ENCODE measurements at regions not wholly inside any gene's neighbourhood (a gene's known extent, or its start where the extent isn't known, plus 50 kb on each side); places are given as distances from the start of the nearest gene placed in this dataset.
"Not testable (repeated sequence)": the region's sequence is repeated elsewhere in the genome, so short reads cannot be mapped to it uniquely, and the experiment has no call there.

DNA sequence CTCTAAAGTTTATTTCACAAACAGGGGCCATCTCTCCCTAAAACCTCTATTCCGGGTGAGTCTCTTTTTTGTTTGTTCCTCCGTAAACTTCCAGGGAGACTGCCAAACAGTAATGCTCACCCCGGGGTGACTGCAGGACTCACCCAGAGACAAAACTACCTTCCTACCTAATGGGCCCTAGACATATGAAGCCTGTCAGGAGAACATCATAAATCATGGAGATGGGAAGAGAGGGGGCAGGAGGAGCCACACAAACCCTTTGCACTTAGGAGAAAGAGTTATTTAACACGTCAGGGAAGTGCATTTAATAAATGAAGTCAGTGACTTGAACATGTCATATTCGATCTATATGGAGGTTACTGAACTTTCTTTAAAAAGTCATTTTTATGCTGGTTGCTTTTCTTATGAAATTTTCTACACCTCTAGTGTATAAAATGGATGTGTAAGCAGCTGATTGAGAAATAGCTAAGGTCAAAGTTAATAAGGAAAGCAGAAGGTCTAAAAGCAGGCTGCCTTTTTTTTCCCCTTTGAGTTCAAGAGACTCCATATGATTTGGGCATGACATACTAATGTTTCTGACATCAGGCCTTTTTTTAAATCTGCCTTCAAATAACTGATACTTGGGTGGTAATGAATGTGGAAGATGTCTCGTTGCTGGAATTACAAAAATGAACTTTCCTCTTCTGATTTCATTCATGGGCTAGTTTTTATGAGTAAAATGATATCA is 286.9 kb upstream of the USP25 start:
- DNase-seq, result no peak
- Histone ChIP-seq H3K27ac (ENCODE audit: low read length) (no peak overlapping the region), H4K20me1 (ENCODE audit: insufficient read depth, low read depth, low read length) (no peaks in the 10 kb centered on the region), H2AFZ (ENCODE audit: low read length) (no peak overlapping the region), H3K4me1 (ENCODE audit: low read length) (no peaks in the 10 kb centered on the region), H3K9me2 (replicated peaks; ENCODE audit: insufficient read depth, low read length) (no peaks in the 10 kb centered on the region), H3K4me2 (ENCODE audit: low read depth, low read length, poor library complexity, severe bottlenecking) (no peak overlapping the region), H3K4me3 (ENCODE audit: low read length) (no peak overlapping the region), H3K9ac (ENCODE audit: low read length) (no peak overlapping the region), H3K9me3 (ENCODE audit: low read length) (no peaks in the 10 kb centered on the region), H3K36me3 (ENCODE audit: insufficient read depth, low read length) (no peaks in the 10 kb centered on the region), H3K27me3 (ENCODE audit: low read length) (no peaks in the 10 kb centered on the region), H3K79me2 (ENCODE audit: low read length) (no peaks in the 10 kb centered on the region)

DNA sequence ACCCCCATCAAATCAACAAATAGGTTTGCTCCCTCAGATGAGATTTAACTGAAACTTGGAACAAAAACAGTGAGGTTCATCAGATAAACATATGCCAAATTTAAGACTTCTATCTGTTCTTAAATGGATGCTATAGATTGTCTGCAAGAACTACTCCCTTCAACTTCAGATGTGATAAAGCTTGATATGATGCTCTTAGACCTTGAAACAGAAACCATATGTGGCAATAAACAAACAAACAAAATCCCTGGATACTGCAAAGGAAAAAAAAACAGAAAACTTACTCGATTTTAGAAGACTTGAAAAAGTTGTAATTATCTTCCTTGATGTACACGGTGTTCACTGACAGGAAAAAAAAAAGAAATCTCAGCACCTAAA is 286.1 kb upstream of the USP25 start:
- no peak for DNase-seq
- no peaks in the 10 kb centered on the region for H3K36me3 ChIP-seq (ENCODE audit: insufficient read depth, low read length)
- H3K9ac ChIP-seq (ENCODE audit: low read length), result no peak overlapping the region
- no peak overlapping the region for H3K27ac ChIP-seq (ENCODE audit: low read length)
- H3K9me2 ChIP-seq (replicated peaks; ENCODE audit: insufficient read depth, low read length), result no peaks in the 10 kb centered on the region
- no peaks in the 10 kb centered on the region for H3K4me1 ChIP-seq (ENCODE audit: low read length)
- H4K20me1 ChIP-seq (ENCODE audit: insufficient read depth, low read depth, low read length), result no peaks in the 10 kb centered on the region
- H3K27me3 ChIP-seq (ENCODE audit: low read length), result no peaks in the 10 kb centered on the region
- H3K9me3 ChIP-seq (ENCODE audit: low read length), result no peaks in the 10 kb centered on the region
- no peaks in the 10 kb centered on the region for H3K79me2 ChIP-seq (ENCODE audit: low read length)
- no peak overlapping the region for H3K4me2 ChIP-seq (ENCODE audit: low read depth, low read length, poor library complexity, severe bottlenecking)
- no peak overlapping the region for H2AFZ ChIP-seq (ENCODE audit: low read length)
- no peak overlapping the region for H3K4me3 ChIP-seq (ENCODE audit: low read length)

DNA sequence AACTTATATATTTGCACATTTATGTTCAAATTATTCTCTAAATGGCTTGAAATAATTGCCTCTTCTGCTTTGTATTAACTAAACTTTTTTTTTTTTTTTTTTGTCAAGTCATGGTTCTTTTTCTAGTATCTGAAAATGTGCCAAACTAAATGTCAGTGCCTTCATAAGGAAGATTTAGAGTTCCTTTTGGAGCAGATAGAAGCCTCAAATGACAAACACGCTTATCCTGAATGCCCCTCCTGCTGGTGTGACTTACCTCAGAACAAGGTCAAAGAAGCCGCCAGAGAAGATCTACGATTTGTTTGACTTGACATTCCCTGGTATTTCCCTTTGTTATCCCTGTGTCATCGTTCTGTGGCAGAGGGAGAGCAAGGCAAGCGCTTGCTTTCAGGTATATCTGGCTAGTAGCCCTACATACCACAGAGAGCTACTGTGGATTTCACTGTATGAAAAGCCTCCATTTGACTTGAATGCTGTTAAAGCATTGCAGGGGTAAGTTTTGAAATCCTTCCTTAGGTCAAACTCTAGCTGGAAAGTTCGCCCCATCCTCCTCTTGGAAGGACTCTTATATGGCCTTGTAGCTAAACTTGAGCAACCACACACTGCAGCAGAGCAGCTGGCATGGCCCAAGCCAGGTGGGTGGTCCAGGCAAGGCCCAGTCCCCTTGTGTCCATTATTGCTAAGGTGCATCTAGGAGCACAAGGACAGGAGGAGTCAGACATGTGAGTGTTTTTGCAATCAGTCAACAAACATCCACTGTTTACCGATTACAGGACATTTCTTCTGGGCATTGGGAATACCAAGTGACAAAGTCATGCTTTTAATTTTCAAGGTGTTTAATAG is 285.4 kb upstream of the USP25 start:
- no peak overlapping the region for H3K4me2 ChIP-seq (ENCODE audit: low read depth, low read length, poor library complexity, severe bottlenecking)
- DNase-seq, result no peak
- H2AFZ ChIP-seq (ENCODE audit: low read length), result no peak overlapping the region

DNA sequence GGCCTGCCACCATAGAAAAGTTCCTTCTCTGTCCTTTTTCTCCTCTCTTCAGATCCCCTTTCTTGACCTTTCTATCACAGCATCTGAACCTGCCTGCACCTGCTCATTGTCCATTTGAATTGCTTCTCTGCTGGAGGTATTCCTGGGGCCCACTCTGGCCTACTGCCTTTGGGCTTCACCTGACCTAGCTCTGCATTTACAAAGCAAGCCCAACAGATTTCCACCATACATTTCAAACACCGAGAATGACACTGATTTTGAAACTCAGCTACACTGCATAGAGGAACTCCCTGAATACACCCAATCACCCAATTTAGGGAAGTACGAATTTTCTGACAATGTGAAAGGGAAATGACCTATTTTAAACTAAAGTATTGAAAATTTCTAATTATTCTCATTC is 284.5 kb upstream of the USP25 start:
- Histone ChIP-seq H3K27ac (ENCODE audit: low read length) (no peak overlapping the region), H3K9me3 (ENCODE audit: low read length) (no peaks in the 10 kb centered on the region), H3K4me1 (ENCODE audit: low read length) (no peaks in the 10 kb centered on the region), H3K9ac (ENCODE audit: low read length) (no peak overlapping the region), H3K79me2 (ENCODE audit: low read length) (no peaks in the 10 kb centered on the region), H4K20me1 (ENCODE audit: insufficient read depth, low read depth, low read length) (no peaks in the 10 kb centered on the region), H3K9me2 (replicated peaks; ENCODE audit: insufficient read depth, low read length) (no peaks in the 10 kb centered on the region), H3K4me2 (ENCODE audit: low read depth, low read length, poor library complexity, severe bottlenecking) (no peak overlapping the region), H3K4me3 (ENCODE audit: low read length) (no peak overlapping the region), H3K36me3 (ENCODE audit: insufficient read depth, low read length) (no peaks in the 10 kb centered on the region), H3K27me3 (ENCODE audit: low read length) (no peaks in the 10 kb centered on the region), H2AFZ (ENCODE audit: low read length) (no peak overlapping the region)
- no peak for DNase-seq

More for the DNA sequence above, 285.4 kb upstream of the USP25 start:
- H3K9me3 ChIP-seq (ENCODE audit: low read length), result no peaks in the 10 kb centered on the region
- no peaks in the 10 kb centered on the region for H3K27me3 ChIP-seq (ENCODE audit: low read length)
- H3K36me3 ChIP-seq (ENCODE audit: insufficient read depth, low read length), result no peaks in the 10 kb centered on the region
- no peaks in the 10 kb centered on the region for H3K4me1 ChIP-seq (ENCODE audit: low read length)
- no peaks in the 10 kb centered on the region for H3K79me2 ChIP-seq (ENCODE audit: low read length)
- H4K20me1 ChIP-seq (ENCODE audit: insufficient read depth, low read depth, low read length), result no peaks in the 10 kb centered on the region
- H3K9me2 ChIP-seq (replicated peaks; ENCODE audit: insufficient read depth, low read length), result no peaks in the 10 kb centered on the region
- H3K4me3 ChIP-seq (ENCODE audit: low read length), result no peak overlapping the region
- no peak overlapping the region for H3K9ac ChIP-seq (ENCODE audit: low read length)
- no peak overlapping the region for H3K27ac ChIP-seq (ENCODE audit: low read length)

DNA sequence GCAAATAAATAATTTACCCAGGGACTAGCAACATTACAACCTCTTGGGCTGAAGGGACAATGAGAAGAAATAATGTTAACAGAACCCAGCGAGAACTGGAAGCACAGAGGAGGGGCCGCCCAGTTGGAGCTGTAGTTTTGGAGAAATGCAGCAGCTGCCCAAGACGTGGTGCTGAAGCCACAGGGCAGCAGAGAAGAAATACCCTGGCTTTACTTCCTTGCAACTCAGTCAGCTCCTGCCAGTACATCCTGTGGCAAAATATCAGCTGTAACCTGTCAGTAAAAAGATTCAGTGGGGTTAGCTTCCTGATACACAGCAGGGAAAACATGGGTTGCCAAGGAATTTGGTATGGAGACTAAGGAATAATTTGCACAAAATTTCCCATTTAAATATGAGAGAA is 283.6 kb upstream of the USP25 start:
- no peaks in the 10 kb centered on the region for H3K9me2 ChIP-seq (replicated peaks; ENCODE audit: insufficient read depth, low read length)
- DNase-seq, result no peak
- no peak overlapping the region for H2AFZ ChIP-seq (ENCODE audit: low read length)
- no peaks in the 10 kb centered on the region for H3K79me2 ChIP-seq (ENCODE audit: low read length)
- no peak overlapping the region for H3K4me3 ChIP-seq (ENCODE audit: low read length)
- no peak overlapping the region for H3K4me2 ChIP-seq (ENCODE audit: low read depth, low read length, poor library complexity, severe bottlenecking)
- H4K20me1 ChIP-seq (ENCODE audit: insufficient read depth, low read depth, low read length), result no peaks in the 10 kb centered on the region
- no peak overlapping the region for H3K27ac ChIP-seq (ENCODE audit: low read length)
- H3K36me3 ChIP-seq (ENCODE audit: insufficient read depth, low read length), result no peaks in the 10 kb centered on the region
- no peak overlapping the region for H3K9ac ChIP-seq (ENCODE audit: low read length)
- no peaks in the 10 kb centered on the region for H3K4me1 ChIP-seq (ENCODE audit: low read length)
- H3K9me3 ChIP-seq (ENCODE audit: low read length), result no peaks in the 10 kb centered on the region
- no peaks in the 10 kb centered on the region for H3K27me3 ChIP-seq (ENCODE audit: low read length)

- Histone ChIP-seq H3K79me2 (ENCODE audit: low read length) (no peaks in the 10 kb centered on the region), H3K4me3 (ENCODE audit: low read length) (no peak overlapping the region), H3K9me3 (ENCODE audit: low read length) (no peaks in the 10 kb centered on the region), H3K27ac (ENCODE audit: low read length) (no peak overlapping the region), H3K36me3 (ENCODE audit: insufficient read depth, low read length) (no peaks in the 10 kb centered on the region), H3K4me1 (ENCODE audit: low read length) (no peaks in the 10 kb centered on the region), H3K9ac (ENCODE audit: low read length) (no peak overlapping the region), H3K9me2 (replicated peaks; ENCODE audit: insufficient read depth, low read length) (no peaks in the 10 kb centered on the region), H2AFZ (ENCODE audit: low read length) (no peak overlapping the region), H3K27me3 (ENCODE audit: low read length) (no peaks in the 10 kb centered on the region), H4K20me1 (ENCODE audit: insufficient read depth, low read depth, low read length) (no peaks in the 10 kb centered on the region), H3K4me2 (ENCODE audit: low read depth, low read length, poor library complexity, severe bottlenecking) (no peak overlapping the region)
- no peak for DNase-seq
Measured at GRCh38 chr21:15449556-15449955, 280.2 kb upstream of the USP25 start.

DNA sequence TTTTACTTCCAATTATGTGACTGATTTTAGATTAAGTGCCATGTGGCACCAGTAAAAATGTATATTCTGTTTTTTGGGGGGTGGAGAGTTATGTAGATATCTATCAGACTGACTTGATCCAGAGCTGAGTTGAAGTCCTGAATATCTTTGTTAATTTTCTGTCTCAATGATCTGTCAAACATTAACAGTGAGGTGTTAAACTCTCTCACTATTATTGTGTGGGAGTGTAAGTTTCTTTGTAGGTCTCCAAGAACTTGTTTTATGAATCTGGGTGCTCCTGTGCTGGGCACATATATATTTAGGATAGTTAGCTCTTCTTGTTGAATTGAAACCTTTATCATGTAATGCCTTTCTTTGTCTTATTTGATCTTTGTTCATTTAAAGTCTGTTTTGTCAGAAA is 276.5 kb upstream of the USP25 start:
- Histone ChIP-seq H3K27me3 (ENCODE audit: low read length) (no peaks in the 10 kb centered on the region), H3K4me3 (ENCODE audit: low read length) (no peak overlapping the region), H3K4me1 (ENCODE audit: low read length) (no peaks in the 10 kb centered on the region), H3K4me2 (ENCODE audit: low read depth, low read length, poor library complexity, severe bottlenecking) (no peak overlapping the region), H2AFZ (ENCODE audit: low read length) (no peak overlapping the region), H3K9ac (ENCODE audit: low read length) (no peak overlapping the region), H3K9me2 (replicated peaks; ENCODE audit: insufficient read depth, low read length) (no peaks in the 10 kb centered on the region), H3K9me3 (ENCODE audit: low read length) (no peaks in the 10 kb centered on the region), H3K36me3 (ENCODE audit: insufficient read depth, low read length) (no peaks in the 10 kb centered on the region), H4K20me1 (ENCODE audit: insufficient read depth, low read depth, low read length) (no peaks in the 10 kb centered on the region), H3K27ac (ENCODE audit: low read length) (no peak overlapping the region), H3K79me2 (ENCODE audit: low read length) (no peaks in the 10 kb centered on the region)
- no peak for DNase-seq

DNA sequence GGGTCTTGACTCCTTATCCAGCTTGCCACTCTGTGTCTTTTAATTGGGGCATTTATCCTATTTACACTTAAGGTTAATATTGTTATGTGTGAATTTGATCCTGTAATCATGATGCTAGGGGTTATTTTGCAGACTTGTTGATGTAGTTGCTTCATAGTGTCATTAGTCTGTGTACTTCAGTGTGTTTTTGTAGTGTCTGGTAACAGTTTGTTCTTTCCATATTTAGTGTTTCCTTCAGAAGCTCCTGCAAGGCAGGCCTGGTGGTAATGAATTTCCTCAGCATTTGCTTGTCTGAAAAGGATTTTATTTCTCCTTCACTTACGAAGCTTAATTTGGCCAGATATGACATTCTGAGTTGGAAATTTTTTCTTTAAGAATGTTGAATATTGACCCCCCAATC is 276.0 kb upstream of the USP25 start:
- H2AFZ ChIP-seq (ENCODE audit: low read length); H3K4me2 ChIP-seq (ENCODE audit: low read depth, low read length, poor library complexity, severe bottlenecking); H3K36me3 ChIP-seq (ENCODE audit: insufficient read depth, low read length); H3K4me3 ChIP-seq (ENCODE audit: low read length); H3K9ac ChIP-seq (ENCODE audit: low read length); H4K20me1 ChIP-seq (ENCODE audit: insufficient read depth, low read depth, low read length); H3K27me3 ChIP-seq (ENCODE audit: low read length); H3K79me2 ChIP-seq (ENCODE audit: low read length); DNase-seq; H3K9me3 ChIP-seq (ENCODE audit: low read length); H3K27ac ChIP-seq (ENCODE audit: low read length); H3K9me2 ChIP-seq (replicated peaks; ENCODE audit: insufficient read depth, low read length); H3K4me1 ChIP-seq (ENCODE audit: low read length): not testable (repeated sequence)

Data from Karpas-422 (cell line).